ENCODE measurements at regions not wholly inside any gene's neighbourhood (a gene's known extent, or its start where the extent isn't known, plus 50 kb on each side); places are given as distances from the start of the nearest gene placed in this dataset.

GRCh38 chr16:72480911-72481310 lies 309.0 kb upstream of the PMFBP1 start:
- TF ChIP-seq CTCF (IDR thresholded peaks at IDR 0.05; ENCODE audit: low read depth, low read length, poor library complexity, severe bottlenecking) = no peak
- no peak for TF ChIP-seq EZH2phosphoT487 (IDR thresholded peaks at IDR 0.05; ENCODE audit: borderline replicate concordance, low read length)

All from DOHH2 (cell line).